GM21723 (cell line): ENCODE measurements at regions not wholly inside any gene's neighbourhood (a gene's known extent, or its start where the extent isn't known, plus 50 kb on each side); places are given as distances from the start of the nearest gene placed in this dataset.

Source experiments
- ATAC-seq: cut with Tn5 transposase; IDR thresholded peaks from one replicate; pipeline ENCODE4 v1.9.1; 2021; ENCODE audit warnings: mild to moderate bottlenecking, moderate library complexity; ENCODE audit not compliant: unreplicated experiment

- no peak for ATAC-seq
Observed at GRCh38 chr7:156167417-156167807, 355.1 kb upstream of the SHH start.

GRCh38 chr7:156166692-156167416, 354.6 kb upstream of the SHH start:
- no peak for ATAC-seq

GRCh38 chr7:156163747-156164146, 351.5 kb upstream of the SHH start:
- no peak for ATAC-seq

GRCh38 chr7:156162451-156162850, 350.2 kb upstream of the SHH start:
- no peak for ATAC-seq

GRCh38 chr7:156160811-156161210, 348.5 kb upstream of the SHH start:
- ATAC-seq, result no peak

- no peak for ATAC-seq
Observed at GRCh38 chr7:156158693-156159092, 346.4 kb upstream of the SHH start.

- ATAC-seq, result no peak
Observed at GRCh38 chr7:156158213-156158612, 345.9 kb upstream of the SHH start.

GRCh38 chr7:156157409-156158012, 345.2 kb upstream of the SHH start:
- no peak for ATAC-seq

- ATAC-seq, result no peak
Observed at GRCh38 chr7:156156734-156157408, 344.6 kb upstream of the SHH start.

GRCh38 chr7:156155988-156156733, 343.9 kb upstream of the SHH start:
- ATAC-seq, result no peak

- ATAC-seq, result no peak
Observed at GRCh38 chr7:156153590-156153989, 341.3 kb upstream of the SHH start.

- no peak for ATAC-seq
Observed at GRCh38 chr7:156152390-156152789, 340.1 kb upstream of the SHH start.

- no peak for ATAC-seq
Observed at GRCh38 chr7:156151658-156152057, 339.4 kb upstream of the SHH start.

- ATAC-seq, result no peak
Observed at GRCh38 chr7:156151078-156151477, 338.8 kb upstream of the SHH start.

- ATAC-seq, result no peak
Observed at GRCh38 chr7:156148995-156149394, 336.7 kb upstream of the SHH start.

GRCh38 chr7:156148547-156148946, 336.3 kb upstream of the SHH start:
- ATAC-seq, result no peak

GRCh38 chr7:156147756-156148504, 335.7 kb upstream of the SHH start:
- no peak for ATAC-seq

GRCh38 chr7:156147104-156147503, 334.8 kb upstream of the SHH start:
- no peak for ATAC-seq

GRCh38 chr7:156145996-156146395, 333.7 kb upstream of the SHH start:
- no peak for ATAC-seq

GRCh38 chr7:156145184-156145583, 332.9 kb upstream of the SHH start:
- no peak for ATAC-seq

GRCh38 chr7:156143683-156144082, 331.4 kb upstream of the SHH start:
- no peak for ATAC-seq
